Activated naive CD4-positive, alpha-beta T cell treated with anti-CD3 and anti-CD28 coated beads, Interleukin-2, amount 50 U/mL, for 72 hours (primary cell): ENCODE measurements at regions not wholly inside any gene's neighbourhood (a gene's known extent, or its start where the extent isn't known, plus 50 kb on each side); places are given as distances from the start of the nearest gene placed in this dataset.

ENCODE experiments used
- ATAC-seq, 2 donors: fragments of 150-1000 bp; cut with Tn5 transposase; 2 replicates each; pipeline ENCODE4 v1.10.0; 2021; ENCODE audit warnings: mild to moderate bottlenecking in 2 of 2, moderate library complexity in 2 of 2
- DNase-seq, 2 donors: peaks; one replicate each; pipeline ENCODE4 v3.0.0; 2021 to 2022; ENCODE audit warnings: low spot score in 2 of 2
- H3K27ac Mint-ChIP-seq, 2 donors: one replicate each; pipeline ENCODE4 v1.8.0; 2022; ENCODE audit warnings: mild to moderate bottlenecking in 2 of 2, mixed read lengths in 2 of 2
- H3K36me3 Mint-ChIP-seq, 2 donors: one replicate each; pipeline ENCODE4 v1.8.0; 2022; ENCODE audit warnings: mixed read lengths in 2 of 2
- H3K9me3 Mint-ChIP-seq, 2 donors: one replicate each; pipeline ENCODE4 v1.8.0; 2022; ENCODE audit warnings: mixed read lengths in 2 of 2

DNA sequence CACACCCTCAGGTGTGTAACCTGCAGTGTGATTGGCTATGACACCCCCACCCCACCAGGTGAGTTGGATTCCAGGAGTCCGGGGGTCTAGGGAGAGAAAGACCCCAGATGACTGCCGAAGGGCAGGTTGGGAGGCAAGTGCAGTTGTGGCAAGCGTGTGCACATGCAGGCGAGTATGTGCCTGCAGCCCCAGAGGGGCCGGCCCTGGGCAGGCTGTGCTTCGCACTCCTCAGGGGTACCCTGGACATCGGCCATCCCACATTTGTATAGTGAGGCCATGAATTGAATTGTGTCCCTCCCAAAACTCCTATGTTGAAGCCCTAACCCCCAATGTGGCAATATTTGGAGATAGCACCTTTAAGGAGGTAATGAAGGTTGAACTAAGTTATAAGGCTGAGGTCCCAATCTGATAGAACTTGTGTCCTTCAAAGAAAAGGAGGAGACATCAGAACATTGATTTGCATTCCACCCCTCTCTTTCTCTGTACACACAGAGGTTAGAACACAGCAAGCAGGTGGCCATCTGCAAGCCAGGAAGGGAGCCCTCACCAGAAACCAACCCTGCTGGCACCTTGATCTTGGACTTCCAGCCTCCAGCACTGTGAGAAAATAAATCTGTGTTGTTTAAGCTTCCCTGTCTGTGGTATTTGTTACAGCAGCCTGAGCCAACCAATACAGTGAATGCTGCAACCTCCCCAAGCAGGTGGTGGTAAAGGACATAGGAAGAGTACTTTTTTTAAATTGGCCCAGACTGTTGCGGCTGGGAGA is 241.8 kb downstream of the TFCP2L1 start:
- H3K36me3 Mint-ChIP-seq, result no peaks in the 10 kb centered on the region
- no peak for DNase-seq
- no peak overlapping the region for H3K27ac Mint-ChIP-seq
- no peak for ATAC-seq
- no peaks in the 10 kb centered on the region for H3K9me3 Mint-ChIP-seq

DNA sequence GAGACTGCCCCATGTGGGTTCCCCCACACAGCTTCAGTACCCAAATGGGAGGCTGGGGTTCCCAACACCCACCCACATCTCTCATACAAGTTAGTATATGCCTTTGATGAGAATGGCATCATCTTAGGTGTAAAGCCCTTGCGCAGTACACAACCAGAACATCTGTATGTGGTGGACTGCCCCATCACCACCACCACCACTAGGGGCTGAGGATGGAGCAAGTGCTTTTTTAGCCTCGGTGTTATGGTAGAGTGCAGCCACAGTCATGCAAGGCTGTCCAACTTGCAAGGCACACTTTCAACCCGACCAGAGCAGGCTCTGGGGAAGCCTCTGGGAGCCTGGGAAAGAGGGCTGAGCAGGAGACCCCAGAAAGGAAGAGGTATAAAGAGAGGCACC is 241.2 kb downstream of the TFCP2L1 start:
- ATAC-seq, result no peak
- H3K27ac Mint-ChIP-seq, result no peak overlapping the region
- H3K36me3 Mint-ChIP-seq, result no peaks in the 10 kb centered on the region
- H3K9me3 Mint-ChIP-seq, result no peaks in the 10 kb centered on the region
- no peak for DNase-seq

DNA sequence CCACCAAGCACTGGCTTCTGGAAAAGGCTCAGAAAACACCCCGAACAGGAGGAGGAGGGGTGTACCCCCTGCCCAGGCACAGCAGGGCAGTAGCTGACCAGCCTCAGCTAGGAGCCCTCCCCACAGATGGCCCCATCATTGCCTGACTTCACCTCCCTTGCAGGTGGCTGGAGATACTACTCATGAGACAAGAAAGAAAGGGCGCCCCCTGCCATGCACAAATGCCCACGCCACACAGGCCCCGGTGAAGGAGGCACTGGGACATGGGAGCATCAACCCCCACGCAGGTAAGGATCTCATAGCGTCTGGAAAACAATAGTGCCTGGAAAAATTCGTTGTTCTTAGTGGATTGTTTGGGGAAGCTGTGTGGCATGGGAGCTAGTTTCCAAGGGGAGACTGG is 240.6 kb downstream of the TFCP2L1 start:
- ATAC-seq (no peak), DNase-seq (no peak)
- Mint-ChIP-seq H3K9me3 (no peaks in the 10 kb centered on the region), H3K36me3 (no peaks in the 10 kb centered on the region), H3K27ac (no peak overlapping the region)

DNA sequence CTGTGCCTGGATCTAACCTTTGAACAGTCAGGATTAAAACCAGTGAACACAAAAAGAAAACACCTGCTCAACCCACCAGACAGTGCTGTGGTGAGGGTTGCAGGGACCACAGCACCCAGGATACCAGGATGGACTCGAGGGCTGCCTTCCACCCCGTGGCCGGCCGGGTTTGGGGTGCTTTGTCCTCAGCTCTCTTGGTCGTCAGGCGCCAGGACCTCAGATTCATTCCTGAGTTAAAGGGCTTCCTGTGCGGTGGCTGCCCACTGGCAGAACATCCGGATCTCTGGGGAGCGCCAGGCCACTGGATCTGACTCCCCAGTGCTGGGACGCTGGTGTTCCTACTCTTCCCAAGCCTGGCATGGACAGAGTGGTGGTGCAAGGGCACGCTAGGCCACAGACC is 239.8 kb downstream of the TFCP2L1 start:
- ATAC-seq (no peak), DNase-seq (no peak)
- Mint-ChIP-seq H3K36me3 (no peaks in the 10 kb centered on the region), H3K27ac (no peak overlapping the region), H3K9me3 (no peaks in the 10 kb centered on the region)

DNA sequence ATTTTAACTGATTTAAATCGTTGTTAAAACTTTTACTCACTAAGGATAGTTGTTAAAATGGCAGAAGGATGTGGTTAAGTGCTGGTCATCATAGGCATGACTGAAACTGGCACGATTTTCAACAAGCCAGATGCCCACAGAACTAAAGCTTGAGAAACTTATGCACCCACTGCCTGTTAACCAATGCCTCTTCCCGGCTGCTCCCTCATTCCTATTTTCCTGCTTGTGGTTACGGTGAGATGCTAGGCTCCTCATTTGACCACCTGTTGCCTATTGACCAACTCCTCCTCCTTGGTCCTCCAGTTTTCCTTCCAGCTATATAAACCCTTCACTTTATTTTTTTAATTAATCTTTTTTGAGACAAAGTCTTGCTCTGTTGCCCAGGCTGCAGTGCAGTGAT is 238.7 kb downstream of the TFCP2L1 start:
- no peak for ATAC-seq

DNA sequence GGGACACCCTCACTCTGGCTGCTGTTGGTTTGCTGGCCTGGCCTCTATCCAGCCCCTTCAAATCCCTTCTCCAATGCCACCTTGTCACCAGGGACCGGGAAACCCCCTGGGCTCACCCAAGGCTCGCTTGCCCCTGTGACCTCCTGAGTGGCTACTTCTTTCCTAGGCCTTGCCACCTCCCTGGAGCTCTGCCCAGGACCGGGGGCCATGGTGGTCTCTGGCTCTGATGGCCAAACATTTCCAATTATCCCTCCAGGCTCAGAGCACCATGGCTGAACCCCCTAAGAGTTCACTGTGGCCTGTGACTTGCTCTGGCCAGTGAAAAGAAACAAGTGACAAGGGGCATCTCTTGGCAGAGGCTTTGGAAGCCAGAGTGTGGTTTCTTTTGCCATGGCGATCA is 237.6 kb downstream of the TFCP2L1 start:
- DNase-seq (no peak), ATAC-seq (no peak)
- Mint-ChIP-seq H3K9me3 (no peaks in the 10 kb centered on the region), H3K36me3 (no peaks in the 10 kb centered on the region), H3K27ac (no peak overlapping the region)

More for the DNA sequence above, 238.7 kb downstream of the TFCP2L1 start:
- DNase-seq, result no peak
- no peaks in the 10 kb centered on the region for H3K36me3 Mint-ChIP-seq
- no peak overlapping the region for H3K27ac Mint-ChIP-seq
- no peaks in the 10 kb centered on the region for H3K9me3 Mint-ChIP-seq

DNA sequence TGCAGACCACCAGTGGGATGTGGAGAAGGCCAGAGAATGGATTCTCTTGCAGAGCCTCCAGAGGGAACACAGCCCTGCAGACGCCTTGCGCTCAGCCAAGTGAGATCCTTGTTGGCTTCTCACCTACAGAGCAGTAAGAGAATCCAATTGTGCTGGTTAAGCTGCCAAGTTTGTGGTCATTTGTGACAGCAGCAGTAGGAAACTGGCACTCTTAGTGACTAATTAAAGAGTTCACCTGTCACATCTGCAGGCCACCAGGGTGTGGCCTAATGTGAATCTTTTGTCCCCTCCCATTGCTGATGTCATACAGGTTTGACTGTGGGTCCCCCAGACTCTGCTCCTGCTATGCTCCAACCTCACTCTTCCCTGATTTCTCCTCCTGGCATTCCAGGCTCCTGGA is 235.9 kb downstream of the TFCP2L1 start:
- DNase-seq (no peak), ATAC-seq (no peak)
- Mint-ChIP-seq H3K9me3 (no peaks in the 10 kb centered on the region), H3K36me3 (no peaks in the 10 kb centered on the region), H3K27ac (no peak overlapping the region)

DNA sequence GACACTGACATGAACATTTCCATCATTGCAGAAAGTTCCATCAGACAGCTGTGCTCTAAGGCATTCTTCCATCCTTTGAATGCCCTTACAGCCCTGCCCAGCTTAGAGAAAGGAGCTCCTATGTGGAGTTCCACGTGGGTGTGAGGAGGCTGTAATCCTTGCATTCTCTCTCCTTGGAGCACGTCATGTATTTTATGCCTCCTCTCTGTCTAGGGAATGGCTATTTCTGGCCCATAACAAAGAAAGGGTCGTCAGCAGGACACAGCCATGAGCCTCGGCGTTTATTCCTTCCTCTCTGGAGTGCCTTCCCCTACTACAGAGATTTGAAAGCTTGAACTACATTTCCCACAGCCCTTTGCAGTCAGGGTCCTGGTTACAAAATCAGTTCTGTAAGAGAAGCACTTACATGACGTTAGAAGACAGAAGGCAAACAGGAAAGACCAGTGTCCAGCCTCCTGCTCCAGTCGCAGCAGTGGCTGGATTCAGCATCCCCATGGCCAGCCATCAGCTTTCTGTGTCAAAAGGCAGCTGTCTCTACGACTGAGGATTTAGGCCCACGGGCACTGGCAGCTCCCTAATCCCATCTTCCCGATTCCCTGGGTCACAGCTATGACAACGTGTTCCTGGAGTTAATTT is 234.9 kb downstream of the TFCP2L1 start:
- Mint-ChIP-seq H3K36me3 (no peaks in the 10 kb centered on the region), H3K9me3 (no peaks in the 10 kb centered on the region), H3K27ac (no peak overlapping the region)
- no peak for DNase-seq
- ATAC-seq, result no peak

DNA sequence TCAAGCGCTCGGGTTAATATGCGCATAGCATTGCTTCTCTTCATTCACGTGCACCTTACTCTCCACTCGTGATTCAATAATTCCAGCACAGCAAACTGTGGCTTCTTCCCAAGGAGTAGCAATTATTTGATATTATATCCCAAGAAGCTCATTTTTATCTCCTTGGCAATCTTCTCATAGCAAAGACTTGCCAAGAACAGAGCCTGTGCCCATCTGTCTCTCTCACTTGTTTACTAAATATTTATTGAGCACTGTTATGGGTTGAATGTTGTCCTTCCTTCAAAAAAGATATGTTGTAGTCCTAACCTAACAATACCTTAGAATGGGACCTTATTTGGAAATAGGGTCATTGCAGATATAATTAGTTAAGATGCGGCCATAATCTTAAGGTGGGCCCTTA is 233.7 kb downstream of the TFCP2L1 start:
- ATAC-seq, result no peak
- no peaks in the 10 kb centered on the region for H3K36me3 Mint-ChIP-seq
- DNase-seq, result no peak
- H3K9me3 Mint-ChIP-seq, result no peaks in the 10 kb centered on the region
- no peak overlapping the region for H3K27ac Mint-ChIP-seq

DNA sequence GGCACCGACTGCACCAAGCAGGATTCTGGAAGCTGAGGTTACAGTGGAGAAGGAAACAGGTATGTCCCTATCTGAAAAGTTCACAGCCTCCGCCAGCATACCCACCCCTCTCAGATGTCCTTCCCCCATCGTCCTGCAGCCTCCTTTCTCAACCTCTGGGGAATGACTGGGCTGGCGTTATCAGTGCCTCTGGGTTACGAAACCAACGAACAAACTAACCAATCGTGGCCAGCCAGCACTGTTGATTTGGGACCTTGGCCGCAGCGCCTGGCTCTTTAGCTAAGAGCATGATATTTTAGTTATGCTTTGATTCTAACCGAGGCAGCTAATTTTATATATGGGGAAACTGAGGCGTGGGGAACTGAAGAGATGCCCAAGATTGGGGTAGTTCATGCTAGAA is 233.0 kb downstream of the TFCP2L1 start:
- H3K36me3 Mint-ChIP-seq, result no peaks in the 10 kb centered on the region
- no peak for ATAC-seq

DNA sequence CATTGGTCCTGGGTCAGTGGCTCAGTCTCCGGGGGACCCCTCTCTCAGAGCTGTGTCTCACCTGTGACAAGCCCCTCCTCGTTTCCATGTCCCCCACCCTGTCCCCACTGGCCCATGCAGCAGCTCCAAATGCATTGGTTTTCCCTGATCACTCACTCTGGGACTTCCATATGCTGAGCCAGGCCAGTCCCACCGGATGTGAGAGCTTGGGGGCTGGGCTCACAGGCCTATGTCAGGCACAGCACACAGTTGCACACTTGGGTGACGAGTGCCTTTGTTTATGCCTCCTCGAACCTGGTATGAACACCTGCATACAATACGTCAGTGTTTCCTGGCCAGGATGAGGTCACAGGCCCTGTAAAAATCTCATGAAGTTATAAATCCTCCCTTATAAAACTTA is 232.5 kb downstream of the TFCP2L1 start:
- ATAC-seq (no peak), DNase-seq (no peak)
- Mint-ChIP-seq H3K27ac (no peak overlapping the region), H3K36me3 (no peaks in the 10 kb centered on the region), H3K9me3 (no peaks in the 10 kb centered on the region)

More for the DNA sequence above, 233.0 kb downstream of the TFCP2L1 start:
- Mint-ChIP-seq H3K27ac (no peak overlapping the region), H3K9me3 (no peaks in the 10 kb centered on the region)
- no peak for DNase-seq

DNA sequence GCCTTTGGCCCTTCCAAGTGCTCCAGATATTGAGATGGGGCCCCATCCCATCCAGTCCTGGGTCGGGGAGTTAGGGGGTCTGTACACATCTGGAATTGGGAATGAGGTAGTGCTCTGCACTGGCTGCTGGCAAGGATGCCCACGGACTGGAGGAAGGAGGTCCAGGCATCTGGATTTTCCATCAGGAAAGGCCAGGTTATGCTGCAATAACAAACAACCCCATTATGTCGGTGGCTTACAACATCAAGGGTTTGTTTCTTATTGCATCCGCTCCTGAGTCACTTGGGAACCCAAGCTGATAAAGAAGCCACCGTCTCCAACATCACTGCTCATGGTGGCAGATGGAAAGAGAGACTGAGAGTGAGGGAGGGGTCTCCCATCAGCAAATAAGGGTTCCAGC is 229.9 kb downstream of the TFCP2L1 start:
- Mint-ChIP-seq H3K27ac (no peak overlapping the region), H3K36me3 (no peaks in the 10 kb centered on the region), H3K9me3 (no peaks in the 10 kb centered on the region)
- DNase-seq, result no peak
- no peak for ATAC-seq

DNA sequence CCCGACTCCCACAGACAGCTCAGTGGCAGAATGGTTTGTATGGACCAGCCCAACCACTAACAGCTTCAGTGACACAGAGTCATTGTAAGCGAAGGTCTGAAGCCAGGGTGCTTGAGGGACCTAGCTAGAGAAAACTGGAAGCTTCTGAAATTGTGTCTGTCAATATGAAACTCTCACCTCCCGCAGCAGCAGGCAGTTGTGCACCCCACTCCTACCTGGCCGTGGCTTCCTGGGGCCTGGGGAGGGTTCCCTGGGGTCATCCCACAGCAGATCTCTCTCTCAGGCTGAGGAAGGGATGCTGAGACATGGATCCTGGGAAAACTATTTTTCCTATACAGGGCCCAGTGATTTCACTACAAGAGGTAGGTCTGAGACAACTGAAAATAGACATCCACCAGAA is 229.5 kb downstream of the TFCP2L1 start:
- Mint-ChIP-seq H3K9me3 (no peaks in the 10 kb centered on the region), H3K36me3 (no peaks in the 10 kb centered on the region)
- no peak for ATAC-seq

DNA sequence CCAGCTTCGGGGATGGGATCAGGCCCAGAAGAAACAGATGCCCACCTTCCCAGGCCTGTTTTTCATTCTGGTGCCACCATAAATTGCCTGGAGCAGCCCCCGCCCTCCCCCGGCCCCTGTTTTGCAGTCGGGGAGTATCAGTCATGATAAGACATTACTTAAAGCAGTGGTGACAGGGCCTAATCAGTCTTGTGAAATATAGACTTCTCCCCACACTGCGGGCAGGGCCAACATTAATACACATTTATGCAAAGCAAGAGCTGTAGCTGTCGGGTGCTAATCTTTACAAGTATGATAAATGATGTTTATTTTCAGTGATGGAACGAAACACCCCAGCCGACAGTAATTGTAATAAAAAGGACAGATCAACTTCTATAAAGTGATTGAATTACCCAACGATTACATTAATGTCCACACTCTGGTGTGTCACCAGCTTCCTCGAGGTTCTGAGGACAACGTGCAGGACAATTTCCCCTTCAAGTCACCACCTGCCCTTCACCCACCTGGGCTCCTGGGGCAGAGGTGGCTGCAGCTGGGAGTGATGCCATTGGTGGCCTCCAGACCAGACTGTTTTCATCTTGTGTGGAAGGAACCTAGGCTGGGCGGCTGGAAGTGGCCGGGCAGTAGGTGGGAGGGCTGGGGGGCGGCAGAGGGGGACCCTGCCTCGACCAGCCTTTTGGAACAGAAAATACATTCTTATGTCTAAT is 226.0 kb downstream of the TFCP2L1 start:
- DNase-seq, result no peak
- no peaks in the 10 kb centered on the region for H3K36me3 Mint-ChIP-seq
- no peak overlapping the region for H3K27ac Mint-ChIP-seq
- no peaks in the 10 kb centered on the region for H3K9me3 Mint-ChIP-seq
- ATAC-seq, result no peak

More for the DNA sequence above, 229.5 kb downstream of the TFCP2L1 start:
- DNase-seq, result no peak
- H3K27ac Mint-ChIP-seq, result no peak overlapping the region

DNA sequence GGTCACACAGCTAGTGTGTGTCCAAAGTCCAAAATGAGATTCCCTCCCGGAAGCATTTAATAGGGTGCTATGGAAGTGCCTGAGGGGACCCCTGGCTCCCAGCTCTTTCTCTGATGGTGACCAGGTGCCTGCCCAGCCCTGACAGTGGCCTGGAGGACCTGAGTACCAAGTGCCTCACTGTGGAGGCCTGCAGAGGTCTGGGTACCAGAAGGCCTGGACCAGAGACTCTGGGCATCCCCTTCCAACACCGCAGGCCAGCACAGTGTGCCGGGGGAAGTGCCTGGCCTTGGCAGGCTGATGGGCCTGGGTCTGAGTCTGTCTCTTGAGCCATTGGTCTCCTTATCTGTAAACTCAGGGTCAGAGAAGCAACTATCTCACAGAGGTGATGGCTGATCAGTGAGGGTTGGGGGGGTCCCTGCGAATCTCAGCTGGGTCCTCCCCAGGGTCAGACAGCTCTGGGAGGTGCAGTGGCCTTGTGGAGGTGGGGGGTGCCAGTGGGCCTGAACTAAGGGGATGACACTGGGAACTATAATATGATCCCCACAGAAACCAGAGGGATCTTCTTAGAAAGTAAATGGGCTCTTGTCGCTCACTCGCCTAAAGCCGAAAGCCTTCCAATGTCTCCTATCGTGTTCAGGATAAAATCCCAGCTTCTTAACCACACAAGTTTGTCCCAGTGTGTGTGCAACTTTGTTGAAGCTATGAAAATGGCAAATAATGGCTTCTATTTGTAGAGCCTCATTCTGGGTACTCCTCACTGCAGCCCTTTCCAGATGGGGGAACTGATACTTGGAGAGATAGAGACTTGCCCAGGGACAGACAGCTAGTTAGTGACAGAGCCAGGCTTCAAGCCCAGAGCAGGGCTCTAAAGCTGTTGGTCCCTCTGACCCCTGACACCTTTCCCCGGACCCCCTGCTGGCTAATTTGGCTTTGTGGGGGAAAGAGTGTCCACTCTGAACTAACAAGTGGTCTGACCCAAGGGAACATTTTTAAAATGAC is 225.1 kb downstream of the TFCP2L1 start:
- DNase-seq, result no peak
- H3K9me3 Mint-ChIP-seq, result no peaks in the 10 kb centered on the region
- no peak overlapping the region for H3K27ac Mint-ChIP-seq
- no peak for ATAC-seq
- H3K36me3 Mint-ChIP-seq, result no peaks in the 10 kb centered on the region

DNA sequence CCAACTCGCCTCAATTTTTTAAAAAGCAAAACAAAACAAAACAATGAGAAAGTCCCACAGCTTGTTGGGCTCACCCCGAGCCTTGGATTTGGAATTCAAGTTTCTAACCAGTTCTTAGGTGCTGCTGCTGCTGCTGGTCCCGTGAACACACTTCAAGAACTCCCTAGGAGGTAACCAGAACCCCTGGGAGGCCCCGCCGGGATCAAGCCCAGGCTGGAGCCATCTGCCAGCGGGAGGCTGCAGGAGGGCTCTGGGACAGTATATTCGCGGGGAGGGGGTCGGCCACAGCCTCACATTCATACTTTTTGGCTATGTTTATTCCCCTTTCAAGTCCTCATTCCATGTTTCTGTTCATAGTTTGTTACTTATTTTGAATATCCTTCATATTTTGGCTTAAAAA is 223.4 kb downstream of the TFCP2L1 start:
- no peak overlapping the region for H3K27ac Mint-ChIP-seq
- no peaks in the 10 kb centered on the region for H3K36me3 Mint-ChIP-seq
- DNase-seq, result no peak
- H3K9me3 Mint-ChIP-seq, result no peaks in the 10 kb centered on the region
- ATAC-seq, result no peak

DNA sequence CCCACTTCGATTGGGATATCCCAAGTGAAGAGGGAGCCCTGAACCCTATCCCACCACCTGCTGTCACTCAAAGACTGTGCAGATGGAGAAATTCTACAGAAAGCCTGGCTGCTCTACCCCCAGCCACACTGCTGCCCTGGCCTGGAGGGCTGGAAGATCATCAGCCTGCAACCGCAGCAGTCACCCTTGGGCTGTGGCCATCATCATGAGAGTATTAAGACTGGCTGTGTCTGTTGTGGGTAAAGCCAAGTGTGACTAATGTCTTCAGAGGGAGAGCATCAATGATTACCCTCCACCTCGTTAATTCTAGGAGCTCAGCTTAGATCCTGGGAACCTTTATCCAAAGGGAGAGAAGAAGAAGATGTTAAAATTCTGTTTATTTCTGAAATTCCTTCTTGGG is 221.5 kb downstream of the TFCP2L1 start:
- Mint-ChIP-seq H3K27ac (no peak overlapping the region), H3K9me3 (no peaks in the 10 kb centered on the region), H3K36me3 (no peaks in the 10 kb centered on the region)
- ATAC-seq (no peak), DNase-seq (no peak)
